ENCODE measurements at regions not wholly inside any gene's neighbourhood (a gene's known extent, or its start where the extent isn't known, plus 50 kb on each side); places are given as distances from the start of the nearest gene placed in this dataset.

- no peaks in the 10 kb centered on the region for H3K36me3 ChIP-seq (ENCODE audit: control insufficient read depth in 2 of 2, insufficient read depth in 2 of 2, low read length in 1 of 2)
- FAIRE-seq (no peak), ATAC-seq (no peak), DNase-seq (ENCODE audit: low read depth, low spot score) (no peak)
- no peak overlapping the region for H2AFZ ChIP-seq (ENCODE audit: control insufficient read depth, low read depth, low read length)
- H3K79me2 ChIP-seq (ENCODE audit: control insufficient read depth, insufficient read depth, low read length) = no peaks in the 10 kb centered on the region
- no TSS peak for BruUV-seq (replicated peaks)
- TF ChIP-seq BRCA1 (IDR thresholded peaks at IDR 0.05; ENCODE audit: low read depth, low read length) (no peak), ATF2 (IDR thresholded peaks at IDR 0.05; ENCODE audit: low read length) (no peak)
- ChIA-PET POLR2A (no interaction called here), CTCF (interaction anchor here (1.1 to 1.4 kb wide), 2 partner anchors 15 to 695 kb away, joined by 3 read pairs; no protein-coding TSS in a partner anchor), RAD21 (ENCODE audit: unreplicated experiment) (no interaction called here), SMC1A (ENCODE audit: uncharacterized antibody, unreplicated experiment) (interaction anchor here (1.1 kb wide), 1 partner anchor 10 kb away, joined by 3 read pairs; no protein-coding TSS in a partner anchor)
- no peaks in the 10 kb centered on the region for H3K9me3 ChIP-seq (replicated peaks; ENCODE audit: control insufficient read depth, insufficient read depth, low read length)
- in situ Hi-C loops (cut with MboI) (no loop called here), intact Hi-C loops (cut with micrococcal nuclease; ENCODE audit: unreplicated experiment) (loop anchor here (5.0 kb wide), 1 partner anchor 114 kb away; no protein-coding TSS in a partner anchor)
- H4K20me1 ChIP-seq (ENCODE audit: control insufficient read depth, insufficient read depth) = no peaks in the 10 kb centered on the region
- no peak overlapping the region for H3K9ac ChIP-seq (ENCODE audit: control insufficient read depth, insufficient read depth, low read length)
- no peak overlapping the region for H3K4me3 ChIP-seq
- no peak overlapping the region for H3K4me2 ChIP-seq (ENCODE audit: control insufficient read depth, insufficient read depth)
- H3K27me3 ChIP-seq (replicated peaks in 1 of 2; ENCODE audit: control insufficient read depth in 2 of 2, insufficient read depth in 2 of 2, low read length in 1 of 2) = no peaks in the 10 kb centered on the region
- H3K4me1 ChIP-seq (ENCODE audit: control insufficient read depth, insufficient read depth, low read length) = no peaks in the 10 kb centered on the region
- H3K27ac ChIP-seq (ENCODE audit: control insufficient read depth, insufficient read depth) = no peak overlapping the region
Observed at GRCh38 chr6:51511081-51511480, 576.3 kb downstream of the PKHD1 start.

- TF ChIP-seq GABPA (IDR thresholded peaks at IDR 0.05; ENCODE audit: low read depth) (no peak), SP1 (IDR thresholded peaks at IDR 0.05; ENCODE audit: low read depth, low read length) (no peak), ATF7 (IDR thresholded peaks at IDR 0.05; ENCODE audit: low read depth) (0 out of 2 replicates have a peak, but pooled peaks have one; percentile 21), CBX3 (IDR thresholded peaks at IDR 0.05; ENCODE audit: borderline replicate concordance, low read depth) (no peak), LARP7 (IDR thresholded peaks at IDR 0.05) (no peak), FOXM1 (IDR thresholded peaks at IDR 0.05; ENCODE audit: low read depth, low read length) (no peak), IKZF1 (conservative IDR thresholded peaks at IDR 0.05) (no peak)
- no peaks in the 10 kb centered on the region for H3K4me1 ChIP-seq (ENCODE audit: control insufficient read depth, insufficient read depth, low read length)
- no peak for FAIRE-seq
- H2AFZ ChIP-seq (ENCODE audit: control insufficient read depth, low read depth, low read length) = no peak overlapping the region
- POLR2A ChIA-PET = no interaction called here
- H3K9me3 ChIP-seq (replicated peaks; ENCODE audit: control insufficient read depth, insufficient read depth, low read length) = no peaks in the 10 kb centered on the region
- H3K27ac ChIP-seq (ENCODE audit: control insufficient read depth, insufficient read depth) = no peak overlapping the region
- H4K20me1 ChIP-seq (ENCODE audit: control insufficient read depth, insufficient read depth) = no peaks in the 10 kb centered on the region
- no peaks in the 10 kb centered on the region for H3K36me3 ChIP-seq (ENCODE audit: control insufficient read depth in 2 of 2, insufficient read depth in 2 of 2, low read length in 1 of 2)
- no peak for DNase-seq (ENCODE audit: low read depth, low spot score)
- in situ Hi-C loops (cut with MboI) = no loop called here
- H3K4me2 ChIP-seq (ENCODE audit: control insufficient read depth, insufficient read depth) = no peak overlapping the region
- H3K79me2 ChIP-seq (ENCODE audit: control insufficient read depth, insufficient read depth, low read length) = no peaks in the 10 kb centered on the region
- no TSS peak for BruUV-seq (replicated peaks)
- SMC1A ChIA-PET (ENCODE audit: uncharacterized antibody, unreplicated experiment) = interaction anchor here (0.9 to 1.3 kb wide), 2 partner anchors 239 to 697 kb away, joined by 3 read pairs; no protein-coding TSS in a partner anchor
- WGBS (ENCODE audit: insufficient coverage, insufficient replicate concordance, low lambda C conversion rate, missing lambda C conversion rate) = 45% methylated on average over 13 of the region's 13 CpGs
- intact Hi-C loops (cut with micrococcal nuclease; ENCODE audit: unreplicated experiment) = loop anchor here (5.0 kb wide), 1 partner anchor 117 kb away; no protein-coding TSS in a partner anchor
- H3K27me3 ChIP-seq (replicated peaks in 1 of 2; ENCODE audit: control insufficient read depth in 2 of 2, insufficient read depth in 2 of 2, low read length in 1 of 2) = no peaks in the 10 kb centered on the region
- no peak overlapping the region for H3K4me3 ChIP-seq
- H3K9ac ChIP-seq (ENCODE audit: control insufficient read depth, insufficient read depth, low read length) = no peak overlapping the region
- CTCF ChIA-PET = interaction anchor here (0.9 to 2.1 kb wide), 7 partner anchors 10 to 58 kb away, joined by 3 to 7 read pairs (median 3); no protein-coding TSS in a partner anchor
- no peak; the same call in 2 of the 3 replicates for ATAC-seq
- RAD21 ChIA-PET (ENCODE audit: unreplicated experiment) = interaction anchor here (1.1 kb wide), 1 partner anchor 53 kb away, joined by 3 read pairs; no protein-coding TSS in a partner anchor
Observed at GRCh38 chr6:51513891-51514747, 573.3 kb downstream of the PKHD1 start.

All from GM12878 (cell line).